WERI-Rb-1 (cell line): ENCODE measurements at regions not wholly inside any gene's neighbourhood (a gene's known extent, or its start where the extent isn't known, plus 50 kb on each side); places are given as distances from the start of the nearest gene placed in this dataset.
"Not testable (repeated sequence)": the region's sequence is repeated elsewhere in the genome, so short reads cannot be mapped to it uniquely, and the experiment has no call there.

Source experiments
- DNase-seq: peaks from one replicate; pipeline ENCODE4 v3.0.0-alpha.2; 2020
- H3K27ac ChIP-seq: fragments of 250-450 bp; sonication (Bioruptor Pico); 2 replicates; pipeline ENCODE4 v1.5.1; 2020; ENCODE audit warnings: mild to moderate bottlenecking, moderate library complexity
- H3K27me3 ChIP-seq: fragments of 250-450 bp; sonication (Bioruptor Pico); 2 replicates; pipeline ENCODE4 v1.5.1; 2021; ENCODE audit warnings: mild to moderate bottlenecking, low read depth, moderate library complexity; ENCODE audit not compliant: insufficient read depth, severe bottlenecking
- H3K36me3 ChIP-seq: fragments of 250-450 bp; sonication (Bioruptor Pico); 2 replicates; pipeline ENCODE4 v1.5.1; 2020; ENCODE audit warnings: mild to moderate bottlenecking, moderate library complexity
- H3K4me3 ChIP-seq: 2 replicates; pipeline ENCODE4 v1.5.1; 2011; ENCODE audit warnings: low read depth, mild to moderate bottlenecking, control low read depth, low read length
- H3K9me3 ChIP-seq: fragments of 250-450 bp; sonication (Bioruptor Pico); 2 replicates; pipeline ENCODE4 v1.5.1; 2021; ENCODE audit warnings: mild to moderate bottlenecking, moderate library complexity; ENCODE audit not compliant: severe bottlenecking
- CTCF ChIP-seq: IDR thresholded peaks from 2 replicates; pipeline ENCODE4 v1.5.1; 2011; ENCODE audit warnings: low read depth, mild to moderate bottlenecking, control low read depth, inconsistent platforms, low read length

- no peaks in the 10 kb centered on the region for H3K9me3 ChIP-seq
- H3K4me3 ChIP-seq = no peak overlapping the region
- DNase-seq = no peak
- no peak for TF ChIP-seq CTCF
- H3K27ac ChIP-seq = no peak overlapping the region
- no peaks in the 10 kb centered on the region for H3K27me3 ChIP-seq
- no peaks in the 10 kb centered on the region for H3K36me3 ChIP-seq
Measured at GRCh38 chr15:59892985-59893384, 111.1 kb upstream of the FOXB1 start.

GRCh38 chr15:59887870-59888269 is 116.2 kb upstream of the FOXB1 start:
- H3K36me3 ChIP-seq, H3K27me3 ChIP-seq, DNase-seq, H3K4me3 ChIP-seq, H3K27ac ChIP-seq, H3K9me3 ChIP-seq: not testable (repeated sequence)

- no peak for DNase-seq
- TF ChIP-seq CTCF = no peak
- Histone ChIP-seq H3K9me3 (no peaks in the 10 kb centered on the region), H3K27ac (no peak overlapping the region), H3K4me3 (no peak overlapping the region), H3K36me3 (no peaks in the 10 kb centered on the region), H3K27me3 (no peaks in the 10 kb centered on the region)
Measured at GRCh38 chr15:59887211-59887610, 116.9 kb upstream of the FOXB1 start.

- Histone ChIP-seq H3K4me3 (no peak overlapping the region), H3K9me3 (no peaks in the 10 kb centered on the region), H3K27me3 (no peaks in the 10 kb centered on the region), H3K36me3 (no peaks in the 10 kb centered on the region), H3K27ac (0 out of 2 replicates have a peak overlapping the region, but pooled peaks have one; percentile 5)
- no peak for DNase-seq
- TF ChIP-seq CTCF = no peak
Measured at GRCh38 chr15:59886441-59886840, 117.7 kb upstream of the FOXB1 start.

GRCh38 chr15:59885832-59886231 is 118.3 kb upstream of the FOXB1 start:
- H3K27me3 ChIP-seq = no peaks in the 10 kb centered on the region
- no peak for TF ChIP-seq CTCF
- H3K4me3 ChIP-seq = peak overlapping the region; percentile 1
- H3K9me3 ChIP-seq = no peaks in the 10 kb centered on the region
- peak; percentile 52 for DNase-seq
- H3K36me3 ChIP-seq = no peaks in the 10 kb centered on the region
- H3K27ac ChIP-seq = peak overlapping the region; percentile 5

GRCh38 chr15:59879506-59880265 is 124.4 kb upstream of the FOXB1 start:
- no peak for TF ChIP-seq CTCF
- Histone ChIP-seq H3K27me3 (no peaks in the 10 kb centered on the region), H3K4me3 (no peak overlapping the region), H3K27ac (peak overlapping the region; percentile 63), H3K9me3 (no peaks in the 10 kb centered on the region), H3K36me3 (no peaks in the 10 kb centered on the region)
- DNase-seq = no peak
